HEK293 (cell line): ENCODE measurements at regions not wholly inside any gene's neighbourhood (a gene's known extent, or its start where the extent isn't known, plus 50 kb on each side); places are given as distances from the start of the nearest gene placed in this dataset.

Experiments used
- CTCF ChIA-PET: fragments of 350-600 bp; formaldehyde crosslinking; extraction: SDS; loops from one replicate; lab custom pipeline; 2021; ENCODE audit warnings: antibody characterized with exemption; lab: Yijun Ruan, JAX
- POLR2A ChIA-PET: fragments of 300-600 bp; formaldehyde crosslinking; extraction: SDS; loops from one replicate; lab custom pipeline; 2020; ENCODE audit warnings: antibody characterized with exemption, inconsistent platforms; lab: Yijun Ruan, JAX
- H3K27ac ChIP-seq: fragments of 200-500 bp; sonication (Bioruptor generic); 2 replicates; pipeline ENCODE4 v1.5.1; 2014; ENCODE audit warnings: low read depth, low read length, control low read depth, inconsistent platforms; ENCODE audit errors: extremely low read depth
- H3K36me3 ChIP-seq, 2 experiments: fragments of 200-500 bp in 1 of 2; sonication (Bioruptor generic) in 1 of 2; 1 replicate in 1 of 2; 2 replicates in 1 of 2; pipeline ENCODE4 v1.5.1; 2014 to 2017; ENCODE audit warnings: inconsistent platforms in 2 of 2, low read length in 2 of 2; ENCODE audit not compliant: control insufficient read depth in 2 of 2, insufficient read depth in 1 of 2
- H3K4me1 ChIP-seq: fragments of 200-500 bp; sonication (Bioruptor generic); 2 replicates; pipeline ENCODE4 v1.5.1; 2014; ENCODE audit warnings: mild to moderate bottlenecking, low read length, inconsistent platforms; ENCODE audit not compliant: control insufficient read depth, insufficient read depth
- H3K4me3 ChIP-seq: 2 replicates; pipeline ENCODE4 v1.5.1; 2011; ENCODE audit warnings: low read depth, mild to moderate bottlenecking, control low read depth, low read length, moderate library complexity
- H3K9me3 ChIP-seq: fragments of 200-500 bp; sonication (Bioruptor generic); 2 replicates; pipeline ENCODE4 v1.5.1; 2014; ENCODE audit warnings: low read depth, low read length, inconsistent platforms; ENCODE audit not compliant: control insufficient read depth, insufficient read depth
- BCL11B ChIP-seq: fragments of 450-650 bp; formaldehyde crosslinking; IDR thresholded peaks from 2 replicates; pipeline ENCODE4 v1.5.1; 2016; ENCODE audit warnings: low read depth, missing biosample characterization, missing genetic modification characterization
- OVOL3 ChIP-seq: fragments of 450-650 bp; formaldehyde crosslinking; IDR thresholded peaks from 2 replicates; pipeline ENCODE4 v1.5.1; 2016; ENCODE audit warnings: missing biosample characterization, missing genetic modification characterization
- SCRT2 ChIP-seq: fragments of 450-650 bp; formaldehyde crosslinking; IDR thresholded peaks from 2 replicates; pipeline ENCODE4 v1.5.1; 2016; ENCODE audit warnings: missing biosample characterization, missing genetic modification characterization
- SP2 ChIP-seq: fragments of 450-650 bp; formaldehyde crosslinking; IDR thresholded peaks from 2 replicates; pipeline ENCODE4 v1.5.1; 2016; ENCODE audit warnings: missing biosample characterization, missing genetic modification characterization
- ZNF121 ChIP-seq: fragments of 450-650 bp; formaldehyde crosslinking; IDR thresholded peaks from 2 replicates; pipeline ENCODE4 v1.5.1; 2016; ENCODE audit warnings: missing biosample characterization, missing genetic modification characterization
- ZNF146 ChIP-seq: fragments of 450-650 bp; formaldehyde crosslinking; IDR thresholded peaks from 2 replicates; pipeline ENCODE4 v1.5.1; 2016; ENCODE audit warnings: missing biosample characterization, missing genetic modification characterization
- ZNF19 ChIP-seq: fragments of 450-650 bp; formaldehyde crosslinking; IDR thresholded peaks from 2 replicates; pipeline ENCODE4; 2016; ENCODE audit warnings: missing biosample characterization, missing genetic modification characterization, low read depth
- ZNF223 ChIP-seq: fragments of 450-650 bp; formaldehyde crosslinking; IDR thresholded peaks from 2 replicates; pipeline ENCODE4 v1.5.1; 2016; ENCODE audit warnings: missing biosample characterization, missing genetic modification characterization
- ZNF48 ChIP-seq: fragments of 450-650 bp; formaldehyde crosslinking; IDR thresholded peaks from 2 replicates; pipeline ENCODE4 v1.5.1; 2016; ENCODE audit warnings: missing biosample characterization, missing genetic modification characterization
- ZNF530 ChIP-seq: fragments of 450-650 bp; formaldehyde crosslinking; IDR thresholded peaks from 2 replicates; pipeline ENCODE4 v1.5.1; 2016; ENCODE audit warnings: low read depth, missing biosample characterization, missing genetic modification characterization
- ZNF558 ChIP-seq: fragments of 450-650 bp; formaldehyde crosslinking; IDR thresholded peaks from 2 replicates; pipeline ENCODE4 v1.5.1; 2016; ENCODE audit warnings: missing biosample characterization, missing genetic modification characterization
- ZNF585B ChIP-seq: fragments of 450-650 bp; formaldehyde crosslinking; IDR thresholded peaks from 2 replicates; pipeline ENCODE4 v1.5.1; 2016; ENCODE audit warnings: missing biosample characterization, missing genetic modification characterization
- ZNF596 ChIP-seq: fragments of 450-650 bp; IDR thresholded peaks from 2 replicates; pipeline ENCODE4 v1.5.0; 2018; ENCODE audit warnings: missing biosample characterization, mild to moderate bottlenecking, missing genetic modification characterization, moderate library complexity
- ZNF660 ChIP-seq: fragments of 450-650 bp; IDR thresholded peaks from 2 replicates; pipeline ENCODE4 v1.5.1; 2018; ENCODE audit warnings: missing biosample characterization, mild to moderate bottlenecking, missing genetic modification characterization
- ZNF701 ChIP-seq: fragments of 450-650 bp; formaldehyde crosslinking; IDR thresholded peaks from 2 replicates; pipeline ENCODE4 v1.5.1; 2016; ENCODE audit warnings: missing biosample characterization, missing genetic modification characterization
- ZNF776 ChIP-seq: fragments of 450-650 bp; formaldehyde crosslinking; IDR thresholded peaks from 2 replicates; pipeline ENCODE4 v1.5.0; 2017; ENCODE audit warnings: missing biosample characterization, missing genetic modification characterization, borderline replicate concordance
- ZNF792 ChIP-seq: fragments of 450-650 bp; formaldehyde crosslinking; IDR thresholded peaks from 2 replicates; pipeline ENCODE4 v1.5.1; 2016; ENCODE audit warnings: missing biosample characterization, missing genetic modification characterization
- ZSCAN16 ChIP-seq: fragments of 450-650 bp; formaldehyde crosslinking; IDR thresholded peaks from 2 replicates; pipeline ENCODE4 v1.5.1; 2016; ENCODE audit warnings: missing biosample characterization, missing genetic modification characterization
- ZSCAN23 ChIP-seq: fragments of 450-650 bp; formaldehyde crosslinking; IDR thresholded peaks from 2 replicates; pipeline ENCODE4 v1.5.1; 2016; ENCODE audit warnings: missing biosample characterization, missing genetic modification characterization
- TF ChIP-seq, protein P1 (sequence below): fragments of 450-650 bp; formaldehyde crosslinking; IDR thresholded peaks from 2 replicates; pipeline ENCODE4 v1.5.1; 2016; ENCODE audit warnings: missing biosample characterization, missing genetic modification characterization
- TF ChIP-seq, protein P2 (sequence below): fragments of 450-650 bp; formaldehyde crosslinking; IDR thresholded peaks from 2 replicates; pipeline ENCODE4 v1.5.1; 2017; ENCODE audit warnings: missing biosample characterization, missing genetic modification characterization
- TF ChIP-seq, protein P3 (sequence below): fragments of 450-650 bp; formaldehyde crosslinking; IDR thresholded peaks from 2 replicates; pipeline ENCODE4 v1.5.1; 2016; ENCODE audit warnings: missing biosample characterization, missing genetic modification characterization
- TF ChIP-seq, protein P4 (sequence below): fragments of 450-650 bp; formaldehyde crosslinking; IDR thresholded peaks from 2 replicates; pipeline ENCODE4 v1.5.1; 2017; ENCODE audit warnings: missing biosample characterization, missing genetic modification characterization
- TF ChIP-seq, protein P5 (sequence below): sonication (generic); formaldehyde crosslinking; IDR thresholded peaks from 2 replicates; pipeline ENCODE4 v1.8.1; 2022; ENCODE audit warnings: mild to moderate bottlenecking, moderate library complexity, missing genetic modification reagents

DNA sequence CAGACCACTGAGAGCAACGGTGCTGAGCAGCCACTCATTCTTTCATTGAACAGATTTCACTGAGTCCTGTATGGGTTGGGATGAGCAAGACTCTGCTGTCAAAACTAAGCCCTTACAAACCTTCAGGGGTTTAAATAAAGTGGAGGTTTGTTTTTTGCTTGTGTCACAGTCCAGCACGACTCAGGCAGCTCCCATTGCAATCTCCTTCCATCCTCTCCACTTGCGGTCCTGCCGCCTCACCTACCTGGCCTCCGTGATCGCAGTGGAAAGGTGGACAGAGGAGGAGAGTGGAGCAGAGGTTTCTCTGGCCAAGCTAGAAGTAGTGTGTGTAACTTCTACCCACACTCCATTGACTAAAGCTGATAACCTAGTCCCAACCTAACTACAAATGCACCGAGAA, 332.2 kb downstream of the ZNF516 start:
- H3K36me3 ChIP-seq = no peaks in the 10 kb centered on the region
- no peak overlapping the region for H3K4me3 ChIP-seq
- H3K4me1 ChIP-seq = no peaks in the 10 kb centered on the region
- H3K9me3 ChIP-seq = no peaks in the 10 kb centered on the region
- TF ChIP-seq ZNF121 (tag by site-specific recombination) (no peak), ZNF660 (no peak), SCRT2 (tag by site-specific recombination) (no peak), ZNF792 (tag by site-specific recombination) (no peak), SP2 (tag by site-specific recombination) (no peak)
- TF ChIP-seq, protein P1, sequence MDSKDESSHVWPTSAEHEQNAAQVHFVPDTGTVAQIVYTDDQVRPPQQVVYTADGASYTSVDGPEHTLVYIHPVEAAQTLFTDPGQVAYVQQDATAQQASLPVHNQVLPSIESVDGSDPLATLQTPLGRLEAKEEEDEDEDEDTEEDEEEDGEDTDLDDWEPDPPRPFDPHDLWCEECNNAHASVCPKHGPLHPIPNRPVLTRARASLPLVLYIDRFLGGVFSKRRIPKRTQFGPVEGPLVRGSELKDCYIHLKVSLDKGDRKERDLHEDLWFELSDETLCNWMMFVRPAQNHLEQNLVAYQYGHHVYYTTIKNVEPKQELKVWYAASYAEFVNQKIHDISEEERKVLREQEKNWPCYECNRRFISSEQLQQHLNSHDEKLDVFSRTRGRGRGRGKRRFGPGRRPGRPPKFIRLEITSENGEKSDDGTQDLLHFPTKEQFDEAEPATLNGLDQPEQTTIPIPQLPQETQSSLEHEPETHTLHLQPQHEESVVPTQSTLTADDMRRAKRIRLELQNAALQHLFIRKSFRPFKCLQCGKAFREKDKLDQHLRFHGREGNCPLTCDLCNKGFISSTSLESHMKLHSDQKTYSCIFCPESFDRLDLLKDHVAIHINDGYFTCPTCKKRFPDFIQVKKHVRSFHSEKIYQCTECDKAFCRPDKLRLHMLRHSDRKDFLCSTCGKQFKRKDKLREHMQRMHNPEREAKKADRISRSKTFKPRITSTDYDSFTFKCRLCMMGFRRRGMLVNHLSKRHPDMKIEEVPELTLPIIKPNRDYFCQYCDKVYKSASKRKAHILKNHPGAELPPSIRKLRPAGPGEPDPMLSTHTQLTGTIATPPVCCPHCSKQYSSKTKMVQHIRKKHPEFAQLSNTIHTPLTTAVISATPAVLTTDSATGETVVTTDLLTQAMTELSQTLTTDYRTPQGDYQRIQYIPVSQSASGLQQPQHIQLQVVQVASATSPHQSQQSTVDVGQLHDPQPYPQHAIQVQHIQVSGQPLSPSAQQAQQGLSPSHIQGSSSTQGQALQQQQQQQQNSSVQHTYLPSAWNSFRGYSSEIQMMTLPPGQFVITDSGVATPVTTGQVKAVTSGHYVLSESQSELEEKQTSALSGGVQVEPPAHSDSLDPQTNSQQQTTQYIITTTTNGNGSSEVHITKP (tag by site-specific recombination) = no peak
- TF ChIP-seq, protein P2, sequence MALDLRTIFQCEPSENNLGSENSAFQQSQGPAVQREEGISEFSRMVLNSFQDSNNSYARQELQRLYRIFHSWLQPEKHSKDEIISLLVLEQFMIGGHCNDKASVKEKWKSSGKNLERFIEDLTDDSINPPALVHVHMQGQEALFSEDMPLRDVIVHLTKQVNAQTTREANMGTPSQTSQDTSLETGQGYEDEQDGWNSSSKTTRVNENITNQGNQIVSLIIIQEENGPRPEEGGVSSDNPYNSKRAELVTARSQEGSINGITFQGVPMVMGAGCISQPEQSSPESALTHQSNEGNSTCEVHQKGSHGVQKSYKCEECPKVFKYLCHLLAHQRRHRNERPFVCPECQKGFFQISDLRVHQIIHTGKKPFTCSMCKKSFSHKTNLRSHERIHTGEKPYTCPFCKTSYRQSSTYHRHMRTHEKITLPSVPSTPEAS (tag by site-specific recombination) = no peak
- POLR2A ChIA-PET = no interaction called here
- CTCF ChIA-PET = no interaction called here
- H3K27ac ChIP-seq = no peak overlapping the region

DNA sequence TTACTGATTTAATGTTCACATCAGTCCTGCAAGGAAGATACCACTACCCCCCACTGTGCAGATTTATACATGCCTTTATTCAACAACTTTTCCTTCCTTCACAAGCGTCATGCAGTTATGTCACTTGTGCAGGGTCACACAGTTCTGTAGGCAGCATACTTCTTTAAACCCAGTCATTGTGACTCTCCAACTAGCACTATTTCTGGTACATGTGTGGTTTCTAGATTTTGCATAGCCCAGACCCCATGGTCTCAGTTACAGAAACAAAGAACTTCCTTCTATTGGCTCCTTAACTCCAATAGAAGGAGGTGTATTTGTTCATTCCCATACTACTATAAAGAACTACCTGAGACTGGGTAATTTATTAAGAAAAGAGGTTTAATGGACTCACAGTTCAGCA, 333.1 kb downstream of the ZNF516 start:
- TF ChIP-seq OVOL3 (tag by site-specific recombination) (no peak), BCL11B (tag by site-specific recombination) (no peak), ZSCAN23 (tag by site-specific recombination) (no peak), ZNF596 (no peak), ZNF19 (no peak), ZNF146 (no peak), ZNF223 (tag by site-specific recombination) (no peak), ZNF701 (tag by site-specific recombination) (no peak), ZNF530 (tag by site-specific recombination) (no peak)
- TF ChIP-seq, protein P3, sequence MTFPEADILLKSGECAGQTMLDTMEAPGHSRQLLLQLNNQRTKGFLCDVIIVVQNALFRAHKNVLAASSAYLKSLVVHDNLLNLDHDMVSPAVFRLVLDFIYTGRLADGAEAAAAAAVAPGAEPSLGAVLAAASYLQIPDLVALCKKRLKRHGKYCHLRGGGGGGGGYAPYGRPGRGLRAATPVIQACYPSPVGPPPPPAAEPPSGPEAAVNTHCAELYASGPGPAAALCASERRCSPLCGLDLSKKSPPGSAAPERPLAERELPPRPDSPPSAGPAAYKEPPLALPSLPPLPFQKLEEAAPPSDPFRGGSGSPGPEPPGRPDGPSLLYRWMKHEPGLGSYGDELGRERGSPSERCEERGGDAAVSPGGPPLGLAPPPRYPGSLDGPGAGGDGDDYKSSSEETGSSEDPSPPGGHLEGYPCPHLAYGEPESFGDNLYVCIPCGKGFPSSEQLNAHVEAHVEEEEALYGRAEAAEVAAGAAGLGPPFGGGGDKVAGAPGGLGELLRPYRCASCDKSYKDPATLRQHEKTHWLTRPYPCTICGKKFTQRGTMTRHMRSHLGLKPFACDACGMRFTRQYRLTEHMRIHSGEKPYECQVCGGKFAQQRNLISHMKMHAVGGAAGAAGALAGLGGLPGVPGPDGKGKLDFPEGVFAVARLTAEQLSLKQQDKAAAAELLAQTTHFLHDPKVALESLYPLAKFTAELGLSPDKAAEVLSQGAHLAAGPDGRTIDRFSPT (tag by site-specific recombination) = no peak
- CTCF ChIA-PET = no interaction called here
- Histone ChIP-seq H3K9me3 (no peaks in the 10 kb centered on the region), H3K36me3 (no peaks in the 10 kb centered on the region), H3K4me3 (no peak overlapping the region), H3K4me1 (no peaks in the 10 kb centered on the region), H3K27ac (no peak overlapping the region)
- POLR2A ChIA-PET = no interaction called here

DNA sequence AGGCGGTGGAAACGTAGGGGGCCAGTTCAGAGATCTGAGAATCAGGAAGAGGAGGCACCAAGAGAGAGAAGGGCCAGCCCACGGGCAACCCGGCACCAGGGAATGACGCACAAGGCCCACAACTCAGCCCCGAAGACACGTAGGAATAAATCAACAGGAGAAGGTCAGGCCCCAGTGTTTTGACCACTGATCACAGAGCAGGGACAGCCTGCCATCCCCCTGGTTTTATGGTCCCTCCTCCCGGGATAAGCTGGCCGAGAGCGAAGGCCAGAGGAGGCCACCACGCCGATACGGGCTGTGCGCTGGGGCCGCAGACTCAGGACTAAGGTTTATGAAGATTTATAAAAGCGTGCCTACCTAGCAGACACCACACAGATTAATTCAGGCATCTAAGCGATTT, 341.4 kb downstream of the ZNF516 start:
- Histone ChIP-seq H3K27ac (no peak overlapping the region), H3K36me3 (no peaks in the 10 kb centered on the region), H3K9me3 (no peaks in the 10 kb centered on the region), H3K4me3 (no peak overlapping the region), H3K4me1 (no peaks in the 10 kb centered on the region)
- ChIA-PET CTCF (no interaction called here), POLR2A (no interaction called here)
- TF ChIP-seq, protein P4, sequence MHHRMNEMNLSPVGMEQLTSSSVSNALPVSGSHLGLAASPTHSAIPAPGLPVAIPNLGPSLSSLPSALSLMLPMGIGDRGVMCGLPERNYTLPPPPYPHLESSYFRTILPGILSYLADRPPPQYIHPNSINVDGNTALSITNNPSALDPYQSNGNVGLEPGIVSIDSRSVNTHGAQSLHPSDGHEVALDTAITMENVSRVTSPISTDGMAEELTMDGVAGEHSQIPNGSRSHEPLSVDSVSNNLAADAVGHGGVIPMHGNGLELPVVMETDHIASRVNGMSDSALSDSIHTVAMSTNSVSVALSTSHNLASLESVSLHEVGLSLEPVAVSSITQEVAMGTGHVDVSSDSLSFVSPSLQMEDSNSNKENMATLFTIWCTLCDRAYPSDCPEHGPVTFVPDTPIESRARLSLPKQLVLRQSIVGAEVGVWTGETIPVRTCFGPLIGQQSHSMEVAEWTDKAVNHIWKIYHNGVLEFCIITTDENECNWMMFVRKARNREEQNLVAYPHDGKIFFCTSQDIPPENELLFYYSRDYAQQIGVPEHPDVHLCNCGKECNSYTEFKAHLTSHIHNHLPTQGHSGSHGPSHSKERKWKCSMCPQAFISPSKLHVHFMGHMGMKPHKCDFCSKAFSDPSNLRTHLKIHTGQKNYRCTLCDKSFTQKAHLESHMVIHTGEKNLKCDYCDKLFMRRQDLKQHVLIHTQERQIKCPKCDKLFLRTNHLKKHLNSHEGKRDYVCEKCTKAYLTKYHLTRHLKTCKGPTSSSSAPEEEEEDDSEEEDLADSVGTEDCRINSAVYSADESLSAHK (tag by site-specific recombination) = no peak
- TF ChIP-seq ZNF585B (tag by site-specific recombination) (no peak), ZNF776 (tag by site-specific recombination) (no peak), ZNF558 (tag by site-specific recombination) (no peak), ZSCAN16 (tag by site-specific recombination) (no peak), ZNF530 (tag by site-specific recombination) (no peak), ZNF48 (no peak)
- TF ChIP-seq, protein P5, sequence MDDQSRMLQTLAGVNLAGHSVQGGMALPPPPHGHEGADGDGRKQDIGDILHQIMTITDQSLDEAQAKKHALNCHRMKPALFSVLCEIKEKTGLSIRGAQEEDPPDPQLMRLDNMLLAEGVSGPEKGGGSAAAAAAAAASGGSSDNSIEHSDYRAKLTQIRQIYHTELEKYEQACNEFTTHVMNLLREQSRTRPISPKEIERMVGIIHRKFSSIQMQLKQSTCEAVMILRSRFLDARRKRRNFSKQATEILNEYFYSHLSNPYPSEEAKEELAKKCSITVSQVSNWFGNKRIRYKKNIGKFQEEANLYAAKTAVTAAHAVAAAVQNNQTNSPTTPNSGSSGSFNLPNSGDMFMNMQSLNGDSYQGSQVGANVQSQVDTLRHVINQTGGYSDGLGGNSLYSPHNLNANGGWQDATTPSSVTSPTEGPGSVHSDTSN (CRISPR knock-in tag) = no peak
